HFFc6 (cell line): ENCODE measurements at regions not wholly inside any gene's neighbourhood (a gene's known extent, or its start where the extent isn't known, plus 50 kb on each side); places are given as distances from the start of the nearest gene placed in this dataset.

Experiments used
- DNase-seq: peaks from one replicate; pipeline ENCODE4 v3.0.0-alpha.2; 2018
- H3K27ac Mint-ChIP-seq: 2 replicates; pipeline ENCODE4 v1.8.0; 2020; ENCODE audit warnings: mild to moderate bottlenecking, mixed read lengths
- H3K27me3 Mint-ChIP-seq: 2 replicates; pipeline ENCODE4 v1.8.0; 2021; ENCODE audit warnings: mild to moderate bottlenecking, moderate library complexity, mixed read lengths; ENCODE audit not compliant: insufficient read depth
- H3K36me3 Mint-ChIP-seq: 2 replicates; pipeline ENCODE4 v1.8.0; 2021; ENCODE audit warnings: low read depth, mixed read lengths
- H3K4me1 Mint-ChIP-seq: 2 replicates; pipeline ENCODE4 v1.8.0; 2020; ENCODE audit warnings: low read depth, mixed read lengths
- H3K4me3 Mint-ChIP-seq: 2 replicates; pipeline ENCODE4 v1.8.0; 2020; ENCODE audit warnings: mild to moderate bottlenecking, moderate library complexity, mixed read lengths
- H3K9me3 Mint-ChIP-seq: 2 replicates; pipeline ENCODE4 v1.8.0; 2020; ENCODE audit warnings: mild to moderate bottlenecking, mixed read lengths
- TF ChIP-seq, protein P1 (sequence below): fragments of 200-600 bp; sonication (generic); IDR thresholded peaks from 2 replicates; pipeline ENCODE4 v1.5.0; 2021; ENCODE audit warnings: antibody characterized with exemption, mild to moderate bottlenecking

DNA sequence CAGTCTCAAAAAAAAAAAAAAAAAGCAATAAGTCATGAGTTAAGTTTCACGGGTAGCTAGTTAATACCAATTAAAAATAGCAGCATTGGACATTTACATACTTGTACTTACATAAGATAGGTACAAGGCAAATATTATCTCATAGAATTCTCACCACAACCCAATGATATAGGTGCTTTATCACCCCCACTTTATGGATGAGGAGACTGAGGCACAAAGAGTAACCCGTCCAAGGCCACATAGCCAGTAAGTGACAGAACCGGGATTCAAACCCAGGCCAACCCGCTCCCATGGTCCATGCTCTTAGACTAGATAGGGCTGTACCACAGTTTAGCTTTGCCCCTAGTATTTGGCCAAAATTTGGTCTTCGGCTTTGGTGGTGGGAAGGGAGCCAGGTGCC is 132.5 kb upstream of the SLC45A1 start:
- Mint-ChIP-seq H3K9me3 (no peaks in the 10 kb centered on the region), H3K36me3 (no peaks in the 10 kb centered on the region), H3K4me1 (peaks cover 15% of the 10 kb centered on the region), H3K4me3 (no peak overlapping the region), H3K27ac (no peak overlapping the region), H3K27me3 (no peaks in the 10 kb centered on the region)
- TF ChIP-seq, protein P1, sequence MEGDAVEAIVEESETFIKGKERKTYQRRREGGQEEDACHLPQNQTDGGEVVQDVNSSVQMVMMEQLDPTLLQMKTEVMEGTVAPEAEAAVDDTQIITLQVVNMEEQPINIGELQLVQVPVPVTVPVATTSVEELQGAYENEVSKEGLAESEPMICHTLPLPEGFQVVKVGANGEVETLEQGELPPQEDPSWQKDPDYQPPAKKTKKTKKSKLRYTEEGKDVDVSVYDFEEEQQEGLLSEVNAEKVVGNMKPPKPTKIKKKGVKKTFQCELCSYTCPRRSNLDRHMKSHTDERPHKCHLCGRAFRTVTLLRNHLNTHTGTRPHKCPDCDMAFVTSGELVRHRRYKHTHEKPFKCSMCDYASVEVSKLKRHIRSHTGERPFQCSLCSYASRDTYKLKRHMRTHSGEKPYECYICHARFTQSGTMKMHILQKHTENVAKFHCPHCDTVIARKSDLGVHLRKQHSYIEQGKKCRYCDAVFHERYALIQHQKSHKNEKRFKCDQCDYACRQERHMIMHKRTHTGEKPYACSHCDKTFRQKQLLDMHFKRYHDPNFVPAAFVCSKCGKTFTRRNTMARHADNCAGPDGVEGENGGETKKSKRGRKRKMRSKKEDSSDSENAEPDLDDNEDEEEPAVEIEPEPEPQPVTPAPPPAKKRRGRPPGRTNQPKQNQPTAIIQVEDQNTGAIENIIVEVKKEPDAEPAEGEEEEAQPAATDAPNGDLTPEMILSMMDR, result no peak
- DNase-seq, result no peak

DNA sequence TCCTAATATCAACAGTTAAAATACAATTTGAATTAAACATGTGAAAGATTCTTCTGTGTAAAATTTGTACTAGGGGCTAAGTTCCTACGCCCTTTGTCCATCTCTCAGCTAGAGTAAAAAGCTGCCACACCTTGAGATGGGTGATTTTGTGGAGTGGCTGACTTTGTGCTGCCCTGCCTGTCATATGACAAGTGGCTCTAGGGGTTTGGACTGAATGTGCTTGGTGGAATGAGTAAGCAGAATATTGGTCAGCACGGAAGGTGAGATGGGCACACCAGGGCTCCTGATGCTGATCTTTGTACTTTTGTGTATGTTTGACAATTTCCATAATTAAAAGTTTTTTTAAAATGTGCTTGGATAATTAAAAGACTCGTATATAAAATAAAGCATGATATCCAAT is 133.6 kb upstream of the SLC45A1 start:
- no peaks in the 10 kb centered on the region for H3K27me3 Mint-ChIP-seq
- H3K27ac Mint-ChIP-seq, result no peak overlapping the region
- DNase-seq, result no peak
- peaks cover 10% of the 10 kb centered on the region for H3K9me3 Mint-ChIP-seq
- TF ChIP-seq, protein P1, result no peak
- H3K4me1 Mint-ChIP-seq, result peaks cover 15% of the 10 kb centered on the region
- H3K4me3 Mint-ChIP-seq, result no peak overlapping the region
- H3K36me3 Mint-ChIP-seq, result peaks cover 9% of the 10 kb centered on the region

DNA sequence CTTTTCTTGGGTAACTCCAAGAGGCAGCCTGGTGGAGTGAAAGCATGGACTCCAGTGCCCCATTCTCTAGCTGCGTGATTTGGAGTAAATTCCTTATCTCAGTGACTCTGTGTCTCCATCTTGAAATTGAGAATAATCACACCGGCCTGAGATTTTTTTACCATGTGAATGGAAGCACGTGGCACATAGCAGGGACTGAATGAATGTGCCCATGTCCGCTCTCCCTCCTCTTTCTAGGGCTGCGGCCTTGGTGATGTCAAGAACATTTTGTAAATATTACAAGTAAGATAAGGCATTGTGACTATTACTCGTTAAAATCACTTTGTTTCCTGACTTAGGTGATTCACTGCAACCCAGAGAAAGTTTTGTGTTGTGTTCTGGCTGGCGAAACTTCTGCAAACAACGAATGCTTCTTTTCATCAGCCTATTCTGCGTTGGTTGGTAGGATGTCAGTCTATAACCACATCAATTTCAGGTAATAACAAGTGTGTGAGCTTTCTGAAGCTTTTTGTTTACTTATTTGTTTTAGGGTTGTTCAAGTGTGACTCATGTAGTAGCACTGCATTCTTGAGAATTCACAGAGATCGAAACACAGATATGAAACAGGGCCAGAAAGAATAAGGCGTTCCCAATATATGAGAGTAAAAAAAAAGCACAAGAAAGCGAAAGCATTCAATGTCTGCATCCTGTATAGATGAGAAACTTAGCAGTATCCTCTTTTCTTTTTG is 135.7 kb upstream of the SLC45A1 start:
- Mint-ChIP-seq H3K4me3 (peak overlapping the region; percentile 55; the same call in 1 of the 2 replicates), H3K27ac (peak overlapping the region; percentile 30; the same call in 1 of the 2 replicates), H3K9me3 (peaks cover 22% of the 10 kb centered on the region), H3K27me3 (no peaks in the 10 kb centered on the region), H3K36me3 (peaks cover 19% of the 10 kb centered on the region), H3K4me1 (peaks cover 15% of the 10 kb centered on the region)
- DNase-seq, result peak; percentile 39
- TF ChIP-seq, protein P1, result no peak

DNA sequence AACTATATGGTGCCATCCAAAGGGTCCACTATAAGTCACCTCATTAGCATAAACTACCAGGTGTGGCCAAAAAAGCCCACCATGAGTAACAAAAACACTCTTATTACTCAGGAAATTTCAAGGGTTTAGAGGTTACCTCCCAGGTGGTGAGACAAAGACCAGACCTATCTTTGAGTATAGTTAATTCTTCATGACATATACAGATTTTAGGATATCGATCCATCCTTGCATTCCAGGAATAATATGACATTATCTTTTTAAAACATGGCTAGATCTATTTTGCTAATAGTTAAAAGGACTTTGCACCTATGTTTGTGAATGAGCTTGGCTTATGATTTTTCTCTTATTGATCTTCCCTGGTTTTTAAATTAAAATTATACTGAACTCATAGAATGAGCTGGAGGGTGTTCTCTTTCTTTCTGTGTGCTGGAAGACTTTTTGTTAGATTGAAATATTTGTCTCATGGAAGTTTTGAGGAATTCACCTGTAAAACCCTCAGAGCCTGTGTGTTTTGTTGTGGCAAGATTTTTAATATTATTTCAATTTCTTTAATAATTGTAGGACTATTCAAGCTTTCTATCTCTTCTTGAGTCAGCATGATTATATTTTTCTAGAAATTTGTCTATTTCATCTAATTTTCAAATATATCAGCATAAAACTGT is 138.7 kb upstream of the SLC45A1 start:
- TF ChIP-seq, protein P1, result no peak
- Mint-ChIP-seq H3K9me3 (peaks cover 22% of the 10 kb centered on the region), H3K27me3 (no peaks in the 10 kb centered on the region), H3K4me3 (no peak overlapping the region), H3K27ac (no peak overlapping the region), H3K36me3 (peaks cover 19% of the 10 kb centered on the region), H3K4me1 (peaks cover 15% of the 10 kb centered on the region)
- DNase-seq, result no peak

DNA sequence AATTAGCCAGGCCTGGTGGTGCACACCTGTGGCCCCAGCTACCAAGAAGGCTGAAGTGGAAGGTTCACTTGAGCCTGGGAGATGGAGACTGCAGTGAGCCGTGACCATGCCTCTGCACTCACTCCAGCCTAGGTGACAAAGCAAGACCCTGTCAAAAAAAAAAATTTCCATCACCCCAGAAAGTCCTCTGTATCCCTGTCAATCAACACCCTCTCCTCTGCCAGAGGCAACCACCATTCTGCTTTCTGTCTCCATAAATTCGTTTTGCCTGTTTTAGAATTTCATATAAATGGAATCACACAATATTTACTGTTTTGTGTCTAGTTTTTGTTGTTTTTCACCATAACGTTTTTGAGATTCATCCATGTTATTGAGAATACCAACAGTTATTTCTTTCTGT is 141.6 kb upstream of the SLC45A1 start:
- Mint-ChIP-seq H3K36me3 (peaks cover 19% of the 10 kb centered on the region), H3K27me3 (no peaks in the 10 kb centered on the region; the same call in 1 of the 2 replicates), H3K27ac (no peak overlapping the region), H3K4me3 (no peak overlapping the region), H3K4me1 (0 out of 2 replicates have a peak, but pooled peaks cover 6% of the 10 kb centered on the region), H3K9me3 (peaks cover 22% of the 10 kb centered on the region)
- DNase-seq, result no peak
- TF ChIP-seq, protein P1, result no peak
